Keratinocyte (primary cell): ENCODE measurements at regions not wholly inside any gene's neighbourhood (a gene's known extent, or its start where the extent isn't known, plus 50 kb on each side); places are given as distances from the start of the nearest gene placed in this dataset.

Source experiments
- DNase-seq: peaks from one replicate; pipeline ENCODE4 v3.0.0-alpha.2; 2011; ENCODE audit warnings: low read depth, missing footprints, low spot score
- FAIRE-seq: peaks from 2 replicates; lab custom pipeline; 2011; peaks lifted over from hg19 to GRCh38; lab: Jason Lieb, UNC
- H2AFZ ChIP-seq: 2 replicates; pipeline ENCODE4 v1.6.0; 2012; ENCODE audit warnings: low read length, control low read depth, inconsistent platforms; ENCODE audit not compliant: control insufficient read depth
- H3K27ac ChIP-seq: 2 replicates; pipeline ENCODE4 v1.5.1; 2011; ENCODE audit warnings: low read length; ENCODE audit not compliant: control insufficient read depth, insufficient read depth
- H3K27me3 ChIP-seq: 3 replicates; pipeline ENCODE4 v1.6.0; 2011; ENCODE audit warnings: low read length; ENCODE audit not compliant: control insufficient read depth, insufficient read depth; ENCODE audit errors: extremely low read depth
- H3K36me3 ChIP-seq, 2 experiments: 2 replicates in 1 of 2; 3 replicates in 1 of 2; pipeline ENCODE4 v1.5.1; 2011; ENCODE audit warnings: low read length in 2 of 2, mild to moderate bottlenecking in 1 of 2; ENCODE audit not compliant: control insufficient read depth in 2 of 2, insufficient read depth in 2 of 2; ENCODE audit errors: extremely low read depth in 1 of 2
- H3K4me1 ChIP-seq: 3 replicates; pipeline ENCODE4 v1.5.1; 2011; ENCODE audit warnings: low read length; ENCODE audit not compliant: control insufficient read depth, insufficient read depth; ENCODE audit errors: extremely low read depth
- H3K4me2 ChIP-seq: 3 replicates; pipeline ENCODE4 v1.6.0; 2011; ENCODE audit warnings: low read depth, low read length; ENCODE audit not compliant: control insufficient read depth, insufficient read depth; ENCODE audit errors: extremely low read depth
- H3K4me3 ChIP-seq, 3 experiments: fragments of 200-600 bp in 1 of 3; sonication (generic) in 1 of 3; 2 replicates in 2 of 3; 3 replicates in 1 of 3; pipeline ENCODE4 v1.5.1; 2011 to 2016; ENCODE audit warnings: low read length in 3 of 3, mild to moderate bottlenecking in 3 of 3, control low read depth in 2 of 3, inconsistent platforms in 1 of 3, low read depth in 1 of 3, mixed read lengths in 1 of 3, mixed run types in 1 of 3, moderate library complexity in 1 of 3; ENCODE audit not compliant: control insufficient read depth in 2 of 3, insufficient read depth in 2 of 3; ENCODE audit errors: extremely low read depth in 1 of 3
- H3K79me2 ChIP-seq: 2 replicates; pipeline ENCODE4 v1.6.0; 2012; ENCODE audit warnings: low read length; ENCODE audit not compliant: control insufficient read depth, insufficient read depth
- H3K9ac ChIP-seq: 3 replicates; pipeline ENCODE4 v1.6.0; 2011; ENCODE audit warnings: low read length; ENCODE audit not compliant: control insufficient read depth, insufficient read depth; ENCODE audit errors: extremely low read depth
- H3K9me1 ChIP-seq: 3 replicates; pipeline ENCODE4 v1.6.0; 2011; ENCODE audit warnings: low read length; ENCODE audit not compliant: control insufficient read depth, insufficient read depth; ENCODE audit errors: extremely low read depth
- H3K9me3 ChIP-seq: 2 replicates; pipeline ENCODE4 v1.5.1; 2012; ENCODE audit warnings: low read depth, low read length; ENCODE audit not compliant: control insufficient read depth
- H4K20me1 ChIP-seq: 3 replicates; pipeline ENCODE4 v1.6.0; 2011; ENCODE audit warnings: low read length; ENCODE audit not compliant: control insufficient read depth, insufficient read depth; ENCODE audit errors: extremely low read depth
- CTCF ChIP-seq, 3 experiments: IDR thresholded peaks in 1 of 3; conservative IDR thresholded peaks in 1 of 3; optimal IDR thresholded peaks in 1 of 3; 2 replicates in 2 of 3; 3 replicates in 1 of 3; pipeline versions ENCODE3 to v1.5.1; 2011; ENCODE audit warnings: low read length in 3 of 3, mild to moderate bottlenecking in 3 of 3, moderate library complexity in 2 of 3, control low read depth in 1 of 3, inconsistent platforms in 1 of 3; ENCODE audit not compliant: insufficient read depth in 2 of 3; ENCODE audit errors: extremely low read depth in 1 of 3
- EZH2 ChIP-seq: IDR thresholded peaks from one replicate; pipeline ENCODE4 v1.6.1; 2012; ENCODE audit warnings: inconsistent platforms, mild to moderate bottlenecking, low read length, moderate library complexity
- dilution Hi-C: fragments of 300-500 bp; cut with MboI; formaldehyde crosslinking; loops from one replicate; pipeline ENCODE4 v1.7.0; 2020; ENCODE audit warnings: low sequenced_read_pairs; ENCODE audit not compliant: extremely low pct_ligation_motif_present

DNA sequence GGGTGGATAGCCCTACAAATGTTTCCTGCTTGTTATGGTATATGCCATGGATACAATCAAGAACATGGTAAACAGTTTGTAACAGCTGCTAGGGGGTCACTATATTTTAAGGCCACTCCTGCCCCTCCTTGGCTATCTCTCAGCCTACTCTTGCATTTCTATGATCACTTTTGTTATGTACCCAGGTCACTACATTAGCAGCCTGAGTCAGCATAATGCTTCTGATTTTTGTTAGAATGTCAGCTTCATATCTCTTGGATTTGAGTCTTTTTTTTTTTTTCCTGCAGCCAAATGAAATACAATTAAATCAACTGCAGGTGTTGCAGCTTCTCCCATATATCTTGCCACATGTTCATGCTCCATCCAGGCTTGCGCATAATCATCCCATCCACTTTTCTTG is 629.7 kb upstream of the GRAMD2B start:
- Histone ChIP-seq H3K9me3 (no peaks in the 10 kb centered on the region), H3K27ac (no peak overlapping the region), H3K4me2 (no peak overlapping the region), H3K4me1 (no peaks in the 10 kb centered on the region), H4K20me1 (no peaks in the 10 kb centered on the region), H3K36me3 (no peaks in the 10 kb centered on the region), H3K9ac (no peak overlapping the region), H3K9me1 (no peaks in the 10 kb centered on the region), H3K79me2 (no peaks in the 10 kb centered on the region), H3K4me3 (no peak overlapping the region), H3K27me3 (no peaks in the 10 kb centered on the region), H2AFZ (no peak overlapping the region)
- dilution Hi-C loops: no loop called here
- FAIRE-seq (no peak), DNase-seq (no peak)
- TF ChIP-seq CTCF (optimal IDR thresholded peaks at IDR 0.05 in 1 of 3, IDR thresholded peaks at IDR 0.05 in 1 of 3, conservative IDR thresholded peaks at IDR 0.05 in 1 of 3; ENCODE audit: extremely low read depth in 1 of 3, insufficient read depth in 2 of 3, low read length in 3 of 3) (no peak), EZH2 (no peak)

DNA sequence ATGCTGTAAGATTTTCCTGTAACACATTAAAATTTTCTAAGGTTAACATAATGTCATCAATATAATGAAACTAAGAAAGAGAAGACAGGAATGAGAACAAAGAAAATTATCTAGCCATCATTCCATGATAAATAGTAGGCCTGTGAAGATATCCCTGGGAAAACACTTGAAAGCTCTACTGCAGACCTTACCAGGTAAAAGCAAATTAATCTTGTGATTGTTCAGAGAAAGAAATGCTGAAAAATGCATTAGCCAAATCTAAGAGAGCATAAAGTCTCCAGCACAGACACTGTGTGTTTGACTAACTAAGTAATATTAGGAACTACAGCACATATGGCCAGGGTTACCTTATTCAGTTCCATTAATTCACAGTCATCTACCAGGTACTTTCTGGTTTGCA is 628.3 kb upstream of the GRAMD2B start:
- H3K36me3 ChIP-seq: no peaks in the 10 kb centered on the region

More for the DNA sequence above, 628.3 kb upstream of the GRAMD2B start:
- no peak overlapping the region for H3K9ac ChIP-seq
- no peaks in the 10 kb centered on the region for H3K9me1 ChIP-seq
- H3K4me2 ChIP-seq: no peak overlapping the region
- FAIRE-seq (no peak), DNase-seq (no peak)
- no peak overlapping the region for H3K27ac ChIP-seq
- H2AFZ ChIP-seq: no peak overlapping the region
- dilution Hi-C loops: no loop called here
- no peak overlapping the region for H3K4me3 ChIP-seq
- H3K79me2 ChIP-seq: no peaks in the 10 kb centered on the region
- no peaks in the 10 kb centered on the region for H4K20me1 ChIP-seq
- H3K4me1 ChIP-seq: no peaks in the 10 kb centered on the region
- no peaks in the 10 kb centered on the region for H3K27me3 ChIP-seq
- no peaks in the 10 kb centered on the region for H3K9me3 ChIP-seq
- TF ChIP-seq EZH2: no peak
- no peak for TF ChIP-seq CTCF (optimal IDR thresholded peaks at IDR 0.05 in 1 of 3, IDR thresholded peaks at IDR 0.05 in 1 of 3, conservative IDR thresholded peaks at IDR 0.05 in 1 of 3; ENCODE audit: extremely low read depth in 1 of 3, insufficient read depth in 2 of 3, low read length in 3 of 3)
